CD14-positive monocyte (primary cell): ENCODE measurements at regions not wholly inside any gene's neighbourhood (a gene's known extent, or its start where the extent isn't known, plus 50 kb on each side); places are given as distances from the start of the nearest gene placed in this dataset.

Source experiments
- DNase-seq, 3 donors: peaks; one replicate each; pipeline ENCODE4 v3.0.0-alpha.2; 2011 to 2022
- H2AFZ ChIP-seq: 2 replicates; pipeline ENCODE4 v1.6.0; 2012; ENCODE audit warnings: mild to moderate bottlenecking, low read depth, low read length, inconsistent platforms; ENCODE audit not compliant: insufficient read depth, poor library complexity, severe bottlenecking
- H3K27ac ChIP-seq, 2 donors: 1 replicate in 1 of 2; 2 replicates in 1 of 2; pipeline ENCODE4 v1.5.1; 2012 to 2013; ENCODE audit warnings: low read length in 2 of 2, control low read depth in 1 of 2, inconsistent platforms in 1 of 2, low read depth in 1 of 2, mild to moderate bottlenecking in 1 of 2
- H3K27me3 ChIP-seq, 2 donors: one replicate each; pipeline versions ENCODE4 v1.6.0 to v1.6.1; 2011 to 2013; ENCODE audit warnings: low read length in 2 of 2; ENCODE audit not compliant: control insufficient read depth in 2 of 2, insufficient read depth in 2 of 2
- H3K36me3 ChIP-seq, 2 donors: replicated peaks in 1 of 2; 1 replicate in 1 of 2; 2 replicates in 1 of 2; pipeline versions ENCODE4 v1.5.1 to v1.6.1; 2012 to 2013; ENCODE audit warnings: low read length in 2 of 2, control low read depth in 1 of 2, inconsistent platforms in 1 of 2, mild to moderate bottlenecking in 1 of 2; ENCODE audit not compliant: insufficient read depth in 2 of 2, control insufficient read depth in 1 of 2
- H3K4me1 ChIP-seq, 2 donors: 1 replicate in 1 of 2; 2 replicates in 1 of 2; pipeline versions ENCODE4 v1.5.1 to v1.6.1; 2012 to 2013; ENCODE audit warnings: low read length in 2 of 2, control low read depth in 1 of 2, inconsistent platforms in 1 of 2, mild to moderate bottlenecking in 1 of 2, moderate library complexity in 1 of 2; ENCODE audit not compliant: insufficient read depth in 2 of 2, control insufficient read depth in 1 of 2
- H3K4me2 ChIP-seq: replicated peaks from 2 replicates; pipeline ENCODE3; 2012; ENCODE audit warnings: low read length, moderate library complexity, mild to moderate bottlenecking; ENCODE audit not compliant: poor library complexity, severe bottlenecking; ENCODE audit errors: extremely low read depth
- H3K4me3 ChIP-seq, 3 experiments: fragments of 200-600 bp in 1 of 3; sonication (generic) in 1 of 3; replicated peaks in 1 of 3; 1 replicate in 2 of 3; 2 replicates in 1 of 3; pipeline ENCODE4 v1.5.1; 2011 to 2013; ENCODE audit warnings: low read length in 3 of 3, mild to moderate bottlenecking in 3 of 3, control low read depth in 2 of 3, low read depth in 2 of 3, inconsistent platforms in 1 of 3, moderate library complexity in 1 of 3
- H3K79me2 ChIP-seq: 2 replicates; pipeline ENCODE4 v1.6.0; 2012; ENCODE audit warnings: mild to moderate bottlenecking, control low read depth, inconsistent platforms, low read length, moderate library complexity; ENCODE audit not compliant: insufficient read depth
- H3K9ac ChIP-seq: 2 replicates; pipeline ENCODE4 v1.6.0; 2017; ENCODE audit warnings: low read length, mild to moderate bottlenecking; ENCODE audit not compliant: insufficient read depth, poor library complexity, severe bottlenecking
- H3K9me3 ChIP-seq, 2 donors: replicated peaks in 1 of 2; 1 replicate in 1 of 2; 2 replicates in 1 of 2; pipeline versions ENCODE4 v1.5.1 to v1.6.1; 2012 to 2013; ENCODE audit warnings: low read length in 2 of 2, control low read depth in 1 of 2; ENCODE audit not compliant: control insufficient read depth in 1 of 2, insufficient read depth in 1 of 2
- H4K20me1 ChIP-seq: 2 replicates; pipeline ENCODE4 v1.6.0; 2012; ENCODE audit warnings: mild to moderate bottlenecking, low read length, control low read depth, moderate library complexity; ENCODE audit not compliant: insufficient read depth
- H3K27ac Mint-ChIP-seq, 7 donors: one replicate each; pipeline ENCODE4 v1.8.0; 2020; ENCODE audit warnings: mild to moderate bottlenecking in 7 of 7, mixed read lengths in 7 of 7, moderate library complexity in 6 of 7, inconsistent platforms in 2 of 7
- H3K27me3 Mint-ChIP-seq, 3 donors: one replicate each; pipeline ENCODE4 v1.8.0; 2021 to 2022; ENCODE audit warnings: low read depth in 3 of 3, mild to moderate bottlenecking in 3 of 3, mixed read lengths in 3 of 3, moderate library complexity in 3 of 3, inconsistent platforms in 1 of 3
- H3K36me3 Mint-ChIP-seq, 2 donors: one replicate each; pipeline ENCODE4 v1.8.0; 2020; ENCODE audit warnings: mixed read lengths in 2 of 2, inconsistent platforms in 1 of 2, mild to moderate bottlenecking in 1 of 2
- H3K4me1 Mint-ChIP-seq: one replicate; pipeline ENCODE4 v1.8.0; 2020; ENCODE audit warnings: mild to moderate bottlenecking, mixed read lengths
- H3K4me3 Mint-ChIP-seq, 2 donors: one replicate each; pipeline ENCODE4 v1.8.0; 2020; ENCODE audit warnings: mild to moderate bottlenecking in 2 of 2, mixed read lengths in 2 of 2, moderate library complexity in 1 of 2
- H3K9me3 Mint-ChIP-seq, 7 donors: one replicate each; pipeline ENCODE4 v1.8.0; 2020 to 2022; ENCODE audit warnings: mixed read lengths in 7 of 7, mild to moderate bottlenecking in 6 of 7, moderate library complexity in 6 of 7, inconsistent platforms in 2 of 7
- WGBS: methylation state at CpG from one replicate; pipeline ENCODE4 v1.1.5; 2013; ENCODE audit warnings: missing lambda C conversion rate; ENCODE audit not compliant: insufficient coverage; 5-methylcytosine and 5-hydroxymethylcytosine counted together
- intact Hi-C, 2 donors: fragments of 100-400 bp; cut with micrococcal nuclease; formaldehyde crosslinking; loops; one replicate each; pipeline versions ENCODE4 v1.15.0 to v1.15.1; 2023
- TF ChIP-seq, protein P1 (sequence below): fragments of 200-600 bp; IDR thresholded peaks from one replicate; pipeline ENCODE4 v1.8.0; 2022; ENCODE audit warnings: antibody characterized with exemption, mild to moderate bottlenecking

DNA sequence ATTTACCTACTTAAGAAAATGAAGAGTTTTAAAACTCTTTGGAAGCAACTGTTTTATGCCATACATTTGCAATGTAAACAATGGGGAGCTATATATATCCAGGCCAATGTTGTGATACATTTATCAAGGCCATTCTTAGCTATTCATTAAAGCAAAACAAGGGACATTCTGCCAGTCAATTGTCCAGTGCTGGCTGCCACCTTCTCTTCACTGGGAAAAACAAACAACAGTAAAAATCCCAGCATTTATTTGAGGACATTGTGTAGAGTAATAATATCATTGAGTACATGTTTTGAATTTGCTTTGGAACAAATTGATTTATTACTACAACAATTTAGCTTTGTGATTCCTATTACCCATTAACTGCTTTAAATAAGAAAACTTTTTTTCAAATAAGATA lies 1107.4 kb downstream of the DTWD2 start:
- DNase-seq: no peak
- Histone ChIP-seq H3K4me1 (no peaks in the 10 kb centered on the region), H2AFZ (no peak overlapping the region), H3K27me3 (no peaks in the 10 kb centered on the region), H3K9me3 (no peaks in the 10 kb centered on the region), H3K36me3 (no peaks in the 10 kb centered on the region), H3K4me2 (no peak overlapping the region), H3K79me2 (no peaks in the 10 kb centered on the region), H3K4me3 (no peak overlapping the region), H3K9ac (no peak overlapping the region), H4K20me1 (no peaks in the 10 kb centered on the region), H3K27ac (no peak overlapping the region)
- intact Hi-C loops: no loop called here
- H3K36me3 Mint-ChIP-seq: no peaks in the 10 kb centered on the region
- H3K27me3 Mint-ChIP-seq: peaks cover 0 to 1% (median 0%) of the 10 kb centered on the region in 3 donors
- no peak overlapping the region for H3K4me3 Mint-ChIP-seq
- TF ChIP-seq, protein P1, sequence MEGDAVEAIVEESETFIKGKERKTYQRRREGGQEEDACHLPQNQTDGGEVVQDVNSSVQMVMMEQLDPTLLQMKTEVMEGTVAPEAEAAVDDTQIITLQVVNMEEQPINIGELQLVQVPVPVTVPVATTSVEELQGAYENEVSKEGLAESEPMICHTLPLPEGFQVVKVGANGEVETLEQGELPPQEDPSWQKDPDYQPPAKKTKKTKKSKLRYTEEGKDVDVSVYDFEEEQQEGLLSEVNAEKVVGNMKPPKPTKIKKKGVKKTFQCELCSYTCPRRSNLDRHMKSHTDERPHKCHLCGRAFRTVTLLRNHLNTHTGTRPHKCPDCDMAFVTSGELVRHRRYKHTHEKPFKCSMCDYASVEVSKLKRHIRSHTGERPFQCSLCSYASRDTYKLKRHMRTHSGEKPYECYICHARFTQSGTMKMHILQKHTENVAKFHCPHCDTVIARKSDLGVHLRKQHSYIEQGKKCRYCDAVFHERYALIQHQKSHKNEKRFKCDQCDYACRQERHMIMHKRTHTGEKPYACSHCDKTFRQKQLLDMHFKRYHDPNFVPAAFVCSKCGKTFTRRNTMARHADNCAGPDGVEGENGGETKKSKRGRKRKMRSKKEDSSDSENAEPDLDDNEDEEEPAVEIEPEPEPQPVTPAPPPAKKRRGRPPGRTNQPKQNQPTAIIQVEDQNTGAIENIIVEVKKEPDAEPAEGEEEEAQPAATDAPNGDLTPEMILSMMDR: no peak
- no peaks in the 10 kb centered on the region for H3K4me1 Mint-ChIP-seq
- H3K9me3 Mint-ChIP-seq: peaks cover 0 to 5% (median 0%) of the 10 kb centered on the region in 7 donors
- H3K27ac Mint-ChIP-seq: no peak overlapping the region

GRCh38 chr5:117877731-117878130 lies 1110.6 kb downstream of the DTWD2 start:
- no CpG with 5 or more reads among the region's 2 CpGs for WGBS

More at GRCh38 chr5:117877731-117878130, 1110.6 kb downstream of the DTWD2 start:
- Histone ChIP-seq H3K9me3 (no peaks in the 10 kb centered on the region), H3K79me2 (no peaks in the 10 kb centered on the region), H4K20me1 (no peaks in the 10 kb centered on the region), H3K27ac (no peak overlapping the region), H3K9ac (no peak overlapping the region), H2AFZ (no peak overlapping the region), H3K4me3 (no peak overlapping the region), H3K27me3 (no peaks in the 10 kb centered on the region), H3K4me2 (no peak overlapping the region), H3K4me1 (no peaks in the 10 kb centered on the region), H3K36me3 (no peaks in the 10 kb centered on the region)
- H3K4me3 Mint-ChIP-seq: no peak overlapping the region
- intact Hi-C loops: no loop called here
- no peaks in the 10 kb centered on the region for H3K36me3 Mint-ChIP-seq
- no peaks in the 10 kb centered on the region for H3K4me1 Mint-ChIP-seq
- H3K9me3 Mint-ChIP-seq: peaks cover 0 to 8% (median 5%) of the 10 kb centered on the region in 7 donors
- no peak for DNase-seq
- TF ChIP-seq, protein P1: no peak
- H3K27ac Mint-ChIP-seq: no peak overlapping the region
- peaks cover 0 to 2% (median 0%) of the 10 kb centered on the region in 3 donors for H3K27me3 Mint-ChIP-seq
